ENCODE measurements at regions not wholly inside any gene's neighbourhood (a gene's known extent, or its start where the extent isn't known, plus 50 kb on each side); places are given as distances from the start of the nearest gene placed in this dataset.

DNA sequence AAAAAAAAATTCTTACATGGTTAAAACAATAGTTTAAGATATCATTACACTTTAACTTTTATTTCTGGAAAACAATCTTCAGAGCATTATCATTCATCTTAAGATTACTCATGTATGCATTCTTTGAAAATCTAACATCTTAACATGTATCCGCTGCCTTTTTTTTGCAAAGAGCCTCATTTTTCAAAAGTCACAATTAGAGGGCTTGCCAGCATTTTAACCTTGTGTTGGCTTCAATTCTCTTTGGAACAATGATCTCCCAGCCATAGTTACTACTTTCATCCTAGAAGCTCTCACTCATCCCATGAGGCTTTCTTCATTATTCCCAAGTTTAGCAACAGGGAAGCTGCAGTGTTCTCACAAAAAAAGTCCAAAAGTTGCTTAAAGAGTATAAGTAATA lies 330.8 kb downstream of the BCKDHB start:
- H3K9me3 Mint-ChIP-seq: no peaks in the 10 kb centered on the region
- H3K4me1 ChIP-seq (ENCODE audit: insufficient read depth): peaks cover 30% of the 10 kb centered on the region

More for the DNA sequence above, 330.8 kb downstream of the BCKDHB start:
- no peak overlapping the region for H3K27ac ChIP-seq (ENCODE audit: low read depth)
- no peak overlapping the region for H3K27ac Mint-ChIP-seq
- H3K4me2 ChIP-seq: no peak overlapping the region
- H3K4me3 ChIP-seq: no peak overlapping the region
- no peaks in the 10 kb centered on the region for H3K27me3 Mint-ChIP-seq (ENCODE audit: insufficient read depth, low read depth, poor library complexity)
- DNase-seq (ENCODE audit: low spot score) (no peak), ATAC-seq (no peak)
- H3K4me1 Mint-ChIP-seq: peaks cover 12% of the 10 kb centered on the region
- no peaks in the 10 kb centered on the region for H3K79me2 ChIP-seq (replicated peaks; ENCODE audit: insufficient read depth)
- TF ChIP-seq ZNF462 (CRISPR knock-in tag; IDR thresholded peaks at IDR 0.05): no peak
- H3K9me2 ChIP-seq (ENCODE audit: insufficient read depth): no peaks in the 10 kb centered on the region
- no peaks in the 10 kb centered on the region for H3F3A ChIP-seq (replicated peaks; ENCODE audit: low read depth)
- H3K4me3 Mint-ChIP-seq: no peak overlapping the region
- H3K36me3 Mint-ChIP-seq (ENCODE audit: low read depth): no peaks in the 10 kb centered on the region
- H4K20me1 ChIP-seq (replicated peaks; ENCODE audit: insufficient read depth): no peaks in the 10 kb centered on the region
- H3K27me3 ChIP-seq (ENCODE audit: insufficient read depth): no peaks in the 10 kb centered on the region
- H3K36me3 ChIP-seq (ENCODE audit: insufficient read depth): no peaks in the 10 kb centered on the region
- H2AFZ ChIP-seq: no peak overlapping the region

Measured in GM23338 (cell line).